Endothelial cell of umbilical vein (primary cell): ENCODE measurements at regions not wholly inside any gene's neighbourhood (a gene's known extent, or its start where the extent isn't known, plus 50 kb on each side); places are given as distances from the start of the nearest gene placed in this dataset.

Source experiments
- BruUV-seq: library from RNA; stranded (reverse); fragments of 400-500 nt; replicated peaks from 2 replicates; lab custom pipeline; 2021; lab: Mats Ljungman, UMichigan
- CTCF ChIA-PET: fragments of 300-600, 350-600 bp; sonication (Branson Sonifier 250); formaldehyde crosslinking; loops from one replicate; lab custom pipeline; 2021; ENCODE audit warnings: antibody characterized with exemption, inconsistent platforms; lab: Charles Lee
- POLR2A ChIA-PET: fragments of 300-600, 350-600 bp; sonication (Branson Sonifier 250); formaldehyde crosslinking; loops from one replicate; lab custom pipeline; 2021; ENCODE audit warnings: antibody characterized with exemption, inconsistent platforms; lab: Charles Lee
- DNase-seq: peaks from one replicate; pipeline ENCODE4 v3.0.0-alpha.2; 2011; ENCODE audit warnings: low read depth, low spot score
- FAIRE-seq: peaks from 2 replicates; lab custom pipeline; 2011; peaks lifted over from hg19 to GRCh38; lab: Jason Lieb, UNC
- H2AFZ ChIP-seq: 2 replicates; pipeline ENCODE4 v1.6.0; 2012; ENCODE audit warnings: low read depth, low read length, control low read depth, inconsistent platforms
- H3K27ac ChIP-seq: 2 replicates; pipeline ENCODE4 v1.5.1; 2011; ENCODE audit warnings: low read depth, mild to moderate bottlenecking, control low read depth, low read length, moderate library complexity; ENCODE audit not compliant: insufficient read depth
- H3K27me3 ChIP-seq, 2 experiments: 2 replicates each; pipeline versions ENCODE4 v1.6.0 to v1.6.1; 2011; ENCODE audit warnings: low read length in 2 of 2, mixed read lengths in 1 of 2; ENCODE audit not compliant: control insufficient read depth in 2 of 2, insufficient read depth in 2 of 2
- H3K36me3 ChIP-seq, 2 experiments: 2 replicates in 1 of 2; 3 replicates in 1 of 2; pipeline ENCODE4 v1.5.1; 2011; ENCODE audit warnings: low read length in 2 of 2, mild to moderate bottlenecking in 1 of 2, moderate library complexity in 1 of 2; ENCODE audit not compliant: control insufficient read depth in 2 of 2, insufficient read depth in 2 of 2; ENCODE audit errors: extremely low read depth in 1 of 2
- H3K4me1 ChIP-seq: 3 replicates; pipeline ENCODE4 v1.5.1; 2011; ENCODE audit warnings: mild to moderate bottlenecking, low read length; ENCODE audit not compliant: control insufficient read depth, insufficient read depth; ENCODE audit errors: extremely low read depth
- H3K4me2 ChIP-seq: 2 replicates; pipeline ENCODE4 v1.6.1; 2011; ENCODE audit warnings: low read length, control low read depth, mixed read lengths; ENCODE audit not compliant: insufficient read depth
- H3K4me3 ChIP-seq, 3 experiments: fragments of 200-600 bp in 1 of 3; sonication (generic), shearing (Covaris generic) in 1 of 3; replicated peaks in 1 of 3; 2 replicates each; pipeline ENCODE4 v1.5.1; 2011 to 2016; ENCODE audit warnings: control low read depth in 3 of 3, low read length in 3 of 3, mild to moderate bottlenecking in 2 of 3, inconsistent platforms in 1 of 3, low read depth in 1 of 3, moderate library complexity in 1 of 3; ENCODE audit not compliant: insufficient read depth in 1 of 3
- H3K79me2 ChIP-seq: 2 replicates; pipeline ENCODE4 v1.6.0; 2012; ENCODE audit warnings: low read length, inconsistent platforms; ENCODE audit not compliant: control insufficient read depth, insufficient read depth
- H3K9ac ChIP-seq: replicated peaks from 2 replicates; pipeline ENCODE3; 2011; ENCODE audit warnings: low read length, control low read depth; ENCODE audit not compliant: insufficient read depth; ENCODE audit errors: extremely low read depth
- H3K9me1 ChIP-seq: replicated peaks from 3 replicates; pipeline ENCODE4 v1.6.0; 2011; ENCODE audit warnings: mild to moderate bottlenecking, low read length; ENCODE audit not compliant: control insufficient read depth, insufficient read depth; ENCODE audit errors: extremely low read depth
- H3K9me3 ChIP-seq: replicated peaks from 2 replicates; pipeline ENCODE4 v1.5.1; 2012; ENCODE audit warnings: low read length, inconsistent platforms; ENCODE audit not compliant: control insufficient read depth, insufficient read depth
- H4K20me1 ChIP-seq: replicated peaks from 2 replicates; pipeline ENCODE3; 2011; ENCODE audit warnings: mild to moderate bottlenecking, low read length; ENCODE audit not compliant: control insufficient read depth, insufficient read depth; ENCODE audit errors: extremely low read depth
- EZH2 ChIP-seq: IDR thresholded peaks from 2 replicates; pipeline ENCODE4 v1.6.1; 2012; ENCODE audit warnings: borderline replicate concordance, low read depth, mild to moderate bottlenecking, moderate library complexity, low read length, inconsistent platforms; ENCODE audit not compliant: severe bottlenecking
- FOS ChIP-seq: IDR thresholded peaks from 2 replicates; pipeline ENCODE4 v1.6.1; 2011; ENCODE audit warnings: mild to moderate bottlenecking, low read length, moderate library complexity, borderline replicate concordance; ENCODE audit not compliant: insufficient read depth
- GATA2 ChIP-seq: IDR thresholded peaks from 2 replicates; pipeline ENCODE4 v1.7.0; 2011; ENCODE audit warnings: low read depth, mild to moderate bottlenecking, moderate library complexity, mixed read lengths, low read length; ENCODE audit not compliant: insufficient read length, insufficient read depth
- JUN ChIP-seq: IDR thresholded peaks from 2 replicates; pipeline ENCODE4 v1.6.1; 2011; ENCODE audit warnings: borderline replicate concordance, low read depth; ENCODE audit not compliant: insufficient read length, insufficient read depth
- MYC ChIP-seq: IDR thresholded peaks from one replicate; pipeline ENCODE4 v1.6.1; 2011; ENCODE audit warnings: mild to moderate bottlenecking, low read depth, low read length
- POLR2A ChIP-seq: IDR thresholded peaks from 2 replicates; pipeline ENCODE4 v1.6.1; 2012; ENCODE audit warnings: low read depth, mild to moderate bottlenecking, control low read depth, low read length
- POLR2AphosphoS5 ChIP-seq: IDR thresholded peaks from 2 replicates; pipeline ENCODE4 v1.6.1; 2012; ENCODE audit warnings: low read depth, mild to moderate bottlenecking, control low read depth, low read length, moderate library complexity; ENCODE audit not compliant: insufficient read depth
- dilution Hi-C: fragments of 300-500 bp; cut with MboI; formaldehyde crosslinking; loops from one replicate; pipeline ENCODE4 v1.15.0; 2019; ENCODE audit warnings: low sequenced_read_pairs; ENCODE audit not compliant: extremely low pct_ligation_motif_present
- intact Hi-C: fragments of 100-400 bp; cut with micrococcal nuclease; formaldehyde crosslinking; loops from one replicate; pipeline ENCODE4 v1.10.0; 2022
- TF ChIP-seq, protein P1 (sequence below): IDR thresholded peaks from 2 replicates; pipeline ENCODE4 v1.6.1; 2011; ENCODE audit not compliant: insufficient read depth, insufficient read length
- TF ChIP-seq, protein P2 (sequence below), 2 donors: IDR thresholded peaks; 1 replicate in 1 of 2; 2 replicates in 1 of 2; pipeline ENCODE4 v1.5.1; 2011; ENCODE audit warnings: low read length in 2 of 2, mild to moderate bottlenecking in 2 of 2, moderate library complexity in 2 of 2, control low read depth in 1 of 2, inconsistent platforms in 1 of 2, low read depth in 1 of 2; ENCODE audit not compliant: insufficient read depth in 1 of 2; ENCODE audit errors: extremely low read depth in 1 of 2

DNA sequence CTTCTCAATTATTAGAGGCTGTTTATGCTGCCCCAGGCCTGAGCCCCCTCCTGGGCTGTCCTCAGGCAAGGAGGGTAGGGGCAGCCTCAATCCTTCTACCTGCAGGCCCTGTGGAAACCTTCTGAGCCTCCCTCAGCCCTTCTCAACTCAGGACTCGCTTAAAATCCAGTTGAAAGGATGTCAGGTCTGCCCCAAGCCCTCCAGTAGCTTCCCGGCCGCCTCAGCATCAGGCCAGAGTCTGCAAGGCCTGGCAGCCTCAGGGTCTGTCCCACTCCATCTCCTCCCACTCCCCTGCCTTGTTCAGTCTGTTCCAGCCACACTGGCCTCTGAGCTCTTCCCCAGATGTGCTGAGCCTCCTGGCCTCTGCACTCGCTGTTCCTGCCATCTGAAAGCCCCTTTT lies 52.2 kb downstream of the KATNIP start:
- FAIRE-seq (no peak), DNase-seq (no peak)
- H3K9me1 ChIP-seq, result no peaks in the 10 kb centered on the region
- no peak overlapping the region for H3K4me2 ChIP-seq
- H3K27me3 ChIP-seq, result no peaks in the 10 kb centered on the region
- no TSS peak for BruUV-seq
- H3K36me3 ChIP-seq, result peaks cover 0 to 3% of the 10 kb centered on the region in 2 experiments
- TF ChIP-seq MYC (no peak), JUN (no peak), POLR2A (no peak), GATA2 (no peak), EZH2 (no peak), POLR2AphosphoS5 (no peak), FOS (no peak)
- TF ChIP-seq, protein P1, sequence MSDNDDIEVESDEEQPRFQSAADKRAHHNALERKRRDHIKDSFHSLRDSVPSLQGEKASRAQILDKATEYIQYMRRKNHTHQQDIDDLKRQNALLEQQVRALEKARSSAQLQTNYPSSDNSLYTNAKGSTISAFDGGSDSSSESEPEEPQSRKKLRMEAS, result no peak
- TF ChIP-seq, protein P2, sequence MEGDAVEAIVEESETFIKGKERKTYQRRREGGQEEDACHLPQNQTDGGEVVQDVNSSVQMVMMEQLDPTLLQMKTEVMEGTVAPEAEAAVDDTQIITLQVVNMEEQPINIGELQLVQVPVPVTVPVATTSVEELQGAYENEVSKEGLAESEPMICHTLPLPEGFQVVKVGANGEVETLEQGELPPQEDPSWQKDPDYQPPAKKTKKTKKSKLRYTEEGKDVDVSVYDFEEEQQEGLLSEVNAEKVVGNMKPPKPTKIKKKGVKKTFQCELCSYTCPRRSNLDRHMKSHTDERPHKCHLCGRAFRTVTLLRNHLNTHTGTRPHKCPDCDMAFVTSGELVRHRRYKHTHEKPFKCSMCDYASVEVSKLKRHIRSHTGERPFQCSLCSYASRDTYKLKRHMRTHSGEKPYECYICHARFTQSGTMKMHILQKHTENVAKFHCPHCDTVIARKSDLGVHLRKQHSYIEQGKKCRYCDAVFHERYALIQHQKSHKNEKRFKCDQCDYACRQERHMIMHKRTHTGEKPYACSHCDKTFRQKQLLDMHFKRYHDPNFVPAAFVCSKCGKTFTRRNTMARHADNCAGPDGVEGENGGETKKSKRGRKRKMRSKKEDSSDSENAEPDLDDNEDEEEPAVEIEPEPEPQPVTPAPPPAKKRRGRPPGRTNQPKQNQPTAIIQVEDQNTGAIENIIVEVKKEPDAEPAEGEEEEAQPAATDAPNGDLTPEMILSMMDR (IDR thresholded peaks at IDR 0.05; ENCODE audit: extremely low read depth in 1 of 2, insufficient read depth in 1 of 2, low read depth in 1 of 2, low read length in 2 of 2), result no peak
- ChIA-PET POLR2A (no interaction called here), CTCF (interaction anchor here (1.3 kb wide), 1 partner anchor 35 kb away, joined by 3 read pairs; no protein-coding TSS in a partner anchor)
- intact Hi-C loops (no loop called here), dilution Hi-C loops (no loop called here)
- H4K20me1 ChIP-seq, result no peaks in the 10 kb centered on the region
- H3K4me3 ChIP-seq, result no peak overlapping the region
- H3K9me3 ChIP-seq, result no peaks in the 10 kb centered on the region
- H3K27ac ChIP-seq, result no peak overlapping the region
- H3K4me1 ChIP-seq, result no peaks in the 10 kb centered on the region
- no peaks in the 10 kb centered on the region for H3K79me2 ChIP-seq
- H3K9ac ChIP-seq, result no peak overlapping the region
- H2AFZ ChIP-seq, result no peak overlapping the region
